Urothelium cell line (cell line): ENCODE measurements at regions not wholly inside any gene's neighbourhood (a gene's known extent, or its start where the extent isn't known, plus 50 kb on each side); places are given as distances from the start of the nearest gene placed in this dataset.
A peak's percentile ranks its signal among the peaks of the same experiment; 100 is the strongest.

Source experiments
- DNase-seq: peaks from one replicate; pipeline ENCODE4 v3.0.0; 2011; ENCODE audit warnings: low spot score, mixed read lengths
- FAIRE-seq: peaks from 2 replicates; lab custom pipeline; 2011; peaks lifted over from hg19 to GRCh38; lab: Jason Lieb, UNC

GRCh38 chr10:64067009-64067606 lies 545.9 kb downstream of the REEP3 start:
- DNase-seq: no peak
- FAIRE-seq: no peak

- FAIRE-seq (no peak), DNase-seq (no peak)
Measured at GRCh38 chr10:64067859-64068258, 546.7 kb downstream of the REEP3 start.

GRCh38 chr10:64070241-64070640 lies 549.0 kb downstream of the REEP3 start:
- DNase-seq: no peak
- FAIRE-seq: no peak

- no peak for DNase-seq
- no peak for FAIRE-seq
Measured at GRCh38 chr10:64071218-64071617, 550.0 kb downstream of the REEP3 start.

GRCh38 chr10:64075604-64076003 lies 554.4 kb downstream of the REEP3 start:
- FAIRE-seq: no peak
- no peak for DNase-seq

- DNase-seq (no peak), FAIRE-seq (no peak)
Measured at GRCh38 chr10:64076322-64076940, 555.2 kb downstream of the REEP3 start.

- DNase-seq (no peak), FAIRE-seq (no peak)
Measured at GRCh38 chr10:64079341-64079740, 558.1 kb downstream of the REEP3 start.

GRCh38 chr10:64080071-64080470 lies 558.9 kb downstream of the REEP3 start:
- FAIRE-seq (peak; percentile 46), DNase-seq (no peak)

GRCh38 chr10:64081947-64082482 lies 560.8 kb downstream of the REEP3 start:
- no peak for DNase-seq
- FAIRE-seq: no peak

GRCh38 chr10:64086083-64086767 lies 565.0 kb downstream of the REEP3 start:
- FAIRE-seq: no peak
- no peak for DNase-seq

- FAIRE-seq (no peak), DNase-seq (no peak)
Measured at GRCh38 chr10:64089648-64090047, 568.4 kb downstream of the REEP3 start.

- FAIRE-seq: no peak
- no peak for DNase-seq
Measured at GRCh38 chr10:64090865-64091264, 569.7 kb downstream of the REEP3 start.

- DNase-seq: peak; percentile 32
- no peak for FAIRE-seq
Measured at GRCh38 chr10:64091897-64092296, 570.7 kb downstream of the REEP3 start.

GRCh38 chr10:64093304-64093703 lies 572.1 kb downstream of the REEP3 start:
- FAIRE-seq: no peak

GRCh38 chr10:64093946-64094535 lies 572.8 kb downstream of the REEP3 start:
- no peak for FAIRE-seq

More at GRCh38 chr10:64093304-64093703, 572.1 kb downstream of the REEP3 start:
- DNase-seq: no peak

GRCh38 chr10:64096941-64097340 lies 575.7 kb downstream of the REEP3 start:
- no peak for FAIRE-seq
- DNase-seq: peak; percentile 33

More at GRCh38 chr10:64093946-64094535, 572.8 kb downstream of the REEP3 start:
- no peak for DNase-seq

GRCh38 chr10:64097391-64098122 lies 576.4 kb downstream of the REEP3 start:
- FAIRE-seq (no peak), DNase-seq (no peak)

- DNase-seq (no peak), FAIRE-seq (no peak)
Measured at GRCh38 chr10:64098994-64099393, 577.8 kb downstream of the REEP3 start.

GRCh38 chr10:64101606-64102263 lies 580.5 kb downstream of the REEP3 start:
- no peak for FAIRE-seq
- no peak for DNase-seq

GRCh38 chr10:64102264-64102633 lies 581.0 kb downstream of the REEP3 start:
- no peak for DNase-seq
- no peak for FAIRE-seq
